Stimulated activated CD8-positive, alpha-beta memory T cell treated with anti-CD3 and anti-CD28 coated beads, Interleukin-4, amount 100 ng/mL, for 48 hours (primary cell): ENCODE measurements at regions not wholly inside any gene's neighbourhood (a gene's known extent, or its start where the extent isn't known, plus 50 kb on each side); places are given as distances from the start of the nearest gene placed in this dataset.

Experiments used
- DNase-seq: peaks from one replicate; pipeline ENCODE4 v3.0.0-alpha.2; 2020

DNA sequence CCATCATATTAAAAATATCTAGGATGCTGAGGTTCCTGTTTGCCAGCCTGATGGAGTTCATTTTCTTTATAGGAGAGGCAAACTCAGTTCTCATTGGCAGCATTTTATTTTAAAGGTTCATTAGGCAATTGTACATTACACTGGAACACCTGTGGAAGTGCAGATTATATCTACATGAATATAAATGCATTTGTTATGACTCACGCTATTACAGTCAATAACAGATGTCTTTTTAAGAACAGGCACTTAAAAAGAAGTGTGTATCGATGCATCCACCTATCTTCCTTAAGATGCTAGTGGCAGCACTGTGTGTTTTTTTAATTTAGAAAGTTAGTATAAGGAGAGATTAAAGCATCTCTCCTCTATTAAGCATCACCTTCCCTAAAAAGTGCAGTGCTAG, 276.5 kb downstream of the PRDM2 start:
- DNase-seq = no peak

DNA sequence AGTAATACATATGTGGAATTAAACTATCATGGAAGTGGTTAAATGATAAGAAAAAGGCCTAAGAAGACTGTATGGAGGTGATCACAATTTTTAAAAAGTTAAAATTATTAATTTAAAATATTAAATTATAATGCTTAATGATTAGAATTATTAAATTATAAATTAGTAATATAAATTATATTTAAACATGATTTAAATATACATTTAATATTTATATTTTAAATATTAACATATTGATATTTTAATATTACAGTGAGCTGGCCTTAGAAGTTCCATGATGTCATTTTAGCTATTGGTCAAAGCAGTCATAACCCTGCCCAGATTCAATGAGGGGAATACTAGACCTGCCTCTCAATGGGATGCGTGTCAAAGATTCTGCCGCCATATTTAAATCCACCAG, 281.2 kb downstream of the PRDM2 start:
- DNase-seq = no peak

DNA sequence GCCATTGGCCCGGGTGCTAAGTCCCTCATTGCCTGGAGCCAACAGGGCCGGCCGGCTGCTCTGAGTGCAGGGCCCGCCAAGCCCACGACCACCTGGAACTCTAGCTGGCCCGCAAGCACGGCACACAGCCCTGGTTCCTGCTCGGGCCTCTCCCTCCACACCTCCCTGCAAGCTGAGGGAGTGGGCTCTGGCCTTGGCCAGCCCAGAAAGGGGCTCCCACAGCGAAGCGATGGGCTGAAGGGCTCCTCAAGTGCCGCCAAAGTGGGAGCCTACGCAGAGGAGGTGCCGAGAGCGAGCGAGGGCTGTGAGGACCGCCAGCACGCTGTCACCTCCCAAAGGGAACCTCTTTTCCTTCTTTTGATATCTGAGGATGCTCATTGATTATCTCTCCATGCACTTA, 283.4 kb downstream of the PRDM2 start:
- DNase-seq = no peak

DNA sequence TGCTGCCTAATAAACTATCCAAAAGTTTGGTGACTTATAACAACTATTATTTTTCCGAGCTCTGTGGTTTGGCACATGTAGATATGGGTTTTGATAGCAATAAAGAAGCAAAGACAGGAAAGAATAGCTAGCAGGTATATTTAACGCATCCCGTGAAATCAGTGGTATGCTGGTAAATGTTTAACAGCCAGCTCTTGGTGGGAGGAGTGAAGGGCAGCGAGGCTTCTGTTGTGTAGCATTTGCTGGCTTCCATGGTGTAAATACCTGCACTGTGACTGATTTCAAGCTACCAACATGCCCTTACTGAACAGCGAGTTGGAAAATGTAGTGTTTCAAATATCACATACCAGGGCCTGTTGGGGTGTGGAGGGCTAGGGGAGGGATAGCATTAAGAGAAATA, 291.0 kb downstream of the PRDM2 start:
- DNase-seq = no peak

DNA sequence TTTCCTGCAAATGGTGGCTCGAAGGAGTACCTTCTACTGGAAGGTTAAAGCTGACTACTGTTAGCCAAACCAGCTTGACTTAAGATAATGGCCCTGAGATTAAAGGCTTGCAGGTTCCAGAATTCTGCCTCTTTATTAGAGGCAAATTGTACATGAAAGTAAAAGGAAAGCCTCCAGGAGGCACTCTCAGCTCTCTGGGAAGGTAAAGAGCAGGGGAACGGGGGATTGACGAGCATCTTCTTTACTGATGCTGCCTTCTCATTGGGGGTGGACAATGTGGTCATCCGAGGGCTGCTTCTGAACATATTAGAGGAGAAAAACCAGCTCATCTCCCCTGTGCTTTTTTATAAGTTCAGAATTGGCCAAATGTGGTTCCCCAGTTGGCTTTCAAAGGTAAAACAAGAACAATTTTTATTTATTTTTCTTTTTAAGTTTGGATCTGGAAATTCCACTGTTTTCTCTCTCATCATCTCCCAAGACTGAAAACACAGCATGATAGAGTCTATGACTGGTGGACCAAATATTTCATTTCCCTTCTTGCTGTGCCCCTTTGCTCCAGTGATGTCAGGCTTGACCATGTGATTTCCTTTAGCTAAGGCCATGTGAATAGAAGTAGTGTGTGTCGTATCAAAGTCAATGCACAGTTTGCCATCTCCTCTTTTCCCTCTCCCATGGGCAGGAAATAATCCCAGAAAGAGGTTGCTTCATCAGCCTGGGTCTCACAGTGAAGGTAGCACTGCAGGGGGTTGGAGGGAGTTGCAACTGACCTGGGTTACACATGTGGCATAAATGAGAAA, 292.7 kb downstream of the PRDM2 start:
- DNase-seq = no peak

DNA sequence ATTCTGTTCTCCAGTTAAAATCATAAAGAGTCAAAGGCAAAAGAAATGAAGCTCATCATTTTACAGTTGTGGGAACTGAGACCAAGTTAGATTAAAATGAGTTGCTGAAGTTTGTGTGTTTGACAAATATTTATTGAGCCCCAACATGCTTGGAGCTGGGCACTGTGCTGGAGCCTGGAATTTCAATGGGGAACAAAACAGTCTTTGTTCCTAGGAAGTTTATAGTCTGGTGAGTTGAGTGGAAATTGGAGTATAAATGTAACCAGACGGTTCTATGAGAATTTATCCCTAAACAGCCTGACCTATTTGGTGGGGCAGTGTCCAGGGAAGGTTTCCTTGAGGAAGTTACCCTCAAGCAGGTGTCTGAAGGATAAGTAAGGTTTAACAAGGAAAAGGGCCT, 294.4 kb downstream of the PRDM2 start:
- no peak for DNase-seq

DNA sequence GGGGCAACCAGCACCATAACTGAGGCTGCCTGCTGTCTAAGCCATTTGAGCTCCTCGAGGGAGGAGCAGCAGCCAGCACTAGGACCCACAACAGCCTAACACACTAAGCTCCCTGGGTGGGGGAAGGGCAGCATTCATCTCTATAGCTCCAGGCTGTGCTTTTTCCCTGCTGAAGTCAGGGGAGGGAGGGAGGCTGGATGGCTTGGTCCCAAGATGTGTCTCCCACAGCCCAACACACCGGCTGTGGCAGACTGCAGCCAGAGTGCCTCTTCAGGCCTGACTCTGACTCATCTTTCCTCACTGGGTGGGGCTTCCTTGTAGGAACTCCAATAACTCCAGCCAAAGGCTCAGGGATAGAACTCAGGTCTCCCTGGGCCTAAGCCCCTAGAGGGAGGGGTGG, 296.3 kb downstream of the PRDM2 start:
- no peak for DNase-seq

DNA sequence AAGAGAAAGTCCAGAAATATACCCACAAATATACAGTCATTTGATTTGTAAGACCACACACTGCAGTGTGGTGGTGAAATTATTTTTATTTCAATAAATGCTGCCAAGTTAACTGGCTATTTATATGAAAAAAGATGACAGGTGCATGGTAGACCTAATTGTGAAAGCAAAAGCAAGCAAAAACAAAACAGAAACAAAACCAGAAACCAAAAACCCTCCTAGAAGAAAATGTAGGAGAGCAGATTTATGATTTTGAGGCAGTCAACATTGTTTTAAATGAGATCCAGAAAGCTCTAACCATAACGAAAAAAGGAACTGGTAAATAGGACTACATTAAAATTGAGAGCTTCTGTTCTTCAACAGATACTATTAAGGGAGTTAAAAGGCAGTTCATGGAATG, 303.6 kb downstream of the PRDM2 start:
- DNase-seq = no peak

DNA sequence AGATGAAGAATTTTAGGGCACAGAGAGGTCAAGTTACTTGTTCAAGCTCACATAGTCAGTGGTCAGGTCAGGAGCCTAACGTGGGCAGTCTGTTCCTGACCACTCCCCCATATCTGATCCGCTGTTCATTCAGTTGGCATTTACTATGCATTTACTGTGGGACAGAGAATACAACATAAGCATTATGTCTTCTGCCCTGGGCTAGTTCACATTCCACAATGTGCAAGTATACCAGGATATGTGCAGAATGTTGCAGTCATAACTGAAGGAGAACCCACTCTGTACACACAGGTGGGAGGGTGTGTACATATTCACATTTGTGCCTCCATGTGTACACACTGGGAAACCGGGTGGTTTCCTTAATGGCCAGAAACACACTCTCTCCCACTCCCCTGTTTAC, 309.6 kb downstream of the PRDM2 start:
- DNase-seq = no peak

DNA sequence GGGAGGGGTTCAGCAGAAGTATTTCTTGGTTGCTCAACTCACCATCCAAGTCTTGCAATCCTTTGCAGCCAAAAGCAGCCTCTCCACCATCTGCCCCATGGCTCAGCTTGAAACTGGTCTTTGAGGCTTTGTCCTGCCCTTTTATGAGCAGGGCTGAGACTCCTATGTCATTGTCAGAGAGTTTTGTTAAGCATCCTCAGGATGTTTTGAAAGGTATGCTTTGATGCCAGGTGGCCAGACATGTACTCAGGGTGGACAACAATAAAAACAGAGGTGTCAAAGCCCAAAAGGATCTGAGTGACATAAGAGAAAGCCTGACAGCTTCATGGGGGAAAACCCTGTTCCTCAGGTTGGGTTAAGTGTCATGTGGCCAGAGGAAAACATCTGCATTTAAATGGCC, 310.5 kb downstream of the PRDM2 start:
- DNase-seq = no peak

DNA sequence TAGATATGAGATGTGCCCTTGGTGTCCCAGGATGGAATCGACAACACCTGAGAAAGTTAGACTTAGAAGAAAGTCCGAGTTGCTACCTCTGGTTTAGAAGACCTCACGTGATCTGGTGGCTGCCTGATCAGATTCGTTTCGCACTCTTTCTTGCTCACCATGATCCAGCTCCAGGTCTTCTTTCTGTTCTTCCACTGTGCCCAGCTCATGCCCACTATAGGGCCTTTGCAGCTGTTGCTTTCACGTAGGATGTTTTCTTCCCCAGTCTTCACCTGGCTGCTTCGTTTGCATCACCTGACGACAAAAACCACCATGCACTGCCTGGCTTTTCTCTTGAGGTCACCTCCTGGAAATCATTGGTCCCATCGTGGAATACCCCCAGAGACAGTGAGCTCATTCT, 311.1 kb downstream of the PRDM2 start:
- no peak for DNase-seq

DNA sequence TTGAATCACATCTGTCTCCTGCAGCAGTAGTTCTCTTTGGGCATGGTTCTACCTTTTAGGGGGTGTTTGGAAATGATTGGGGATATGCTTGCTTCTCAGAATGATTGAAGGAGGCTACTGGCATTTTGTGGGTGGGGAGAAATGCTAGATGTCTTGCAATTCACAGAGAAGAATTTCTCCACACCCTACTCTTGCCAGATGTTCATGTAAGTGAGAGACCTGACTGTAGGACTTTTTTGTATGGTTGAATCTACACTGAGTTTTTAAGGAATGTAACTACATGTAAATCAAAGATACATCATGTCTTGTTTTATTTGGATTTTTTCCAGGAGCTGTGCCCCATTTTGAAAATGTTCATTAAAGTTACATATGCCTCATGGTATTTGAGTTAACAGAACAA, 311.9 kb downstream of the PRDM2 start:
- DNase-seq = no peak

DNA sequence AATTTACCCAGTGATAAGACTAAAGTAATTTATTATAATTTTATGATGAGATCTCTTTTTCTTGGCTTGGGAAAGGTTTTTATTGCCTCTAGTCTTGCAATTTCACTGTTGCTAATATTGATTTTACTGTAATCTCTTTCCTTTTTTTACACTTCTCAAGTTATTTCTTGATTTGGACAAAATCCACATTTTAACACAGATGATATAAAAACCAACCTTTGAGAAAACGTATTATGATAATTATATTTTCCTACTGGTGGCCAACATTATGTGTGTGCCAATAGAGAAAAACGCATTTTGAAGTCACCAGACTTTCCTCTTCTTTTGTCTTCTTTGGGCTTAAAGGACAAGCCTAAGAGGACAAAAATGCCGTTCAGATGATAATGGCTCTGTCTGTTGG, 314.9 kb downstream of the PRDM2 start:
- DNase-seq = no peak

DNA sequence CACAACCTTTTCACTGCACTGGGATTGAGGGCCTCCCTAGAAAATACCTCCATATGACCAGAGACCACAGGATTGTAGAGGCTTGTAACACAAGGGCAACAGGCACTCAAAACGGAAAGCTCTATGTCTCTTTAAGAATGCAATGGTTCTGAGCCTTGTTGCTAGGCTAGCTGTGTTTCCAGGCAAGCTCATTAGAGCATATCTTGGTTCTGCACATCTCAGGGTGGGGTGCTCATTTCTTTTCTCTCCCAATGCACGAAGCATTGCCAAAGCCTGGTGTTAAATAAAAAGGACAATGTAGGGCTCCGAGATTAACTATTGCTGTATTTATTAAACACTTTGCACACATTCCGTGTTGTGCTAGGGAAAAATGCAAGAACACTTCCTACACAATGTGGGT, 315.9 kb downstream of the PRDM2 start:
- DNase-seq = no peak

DNA sequence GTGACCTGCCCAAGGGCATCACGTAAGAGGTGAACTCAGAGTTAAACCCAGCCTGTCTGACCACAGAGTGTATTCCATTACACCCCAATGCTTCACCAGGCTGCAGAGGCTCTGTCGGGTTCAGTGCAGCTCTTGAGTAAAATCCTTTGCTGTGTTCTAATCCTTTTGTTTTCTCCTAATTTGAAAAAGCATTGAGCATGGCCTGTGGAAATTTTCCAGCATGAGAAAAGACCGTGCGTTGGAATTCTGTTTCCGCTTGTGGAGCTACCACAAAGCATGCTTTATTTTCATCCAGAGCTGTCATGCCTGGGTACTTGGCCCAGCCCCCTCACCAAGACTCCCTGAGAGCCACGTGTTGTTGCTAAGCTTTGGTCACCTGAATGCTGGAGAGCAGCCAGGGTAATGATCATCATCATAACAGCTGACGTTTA, 317.6 kb downstream of the PRDM2 start:
- no peak for DNase-seq

DNA sequence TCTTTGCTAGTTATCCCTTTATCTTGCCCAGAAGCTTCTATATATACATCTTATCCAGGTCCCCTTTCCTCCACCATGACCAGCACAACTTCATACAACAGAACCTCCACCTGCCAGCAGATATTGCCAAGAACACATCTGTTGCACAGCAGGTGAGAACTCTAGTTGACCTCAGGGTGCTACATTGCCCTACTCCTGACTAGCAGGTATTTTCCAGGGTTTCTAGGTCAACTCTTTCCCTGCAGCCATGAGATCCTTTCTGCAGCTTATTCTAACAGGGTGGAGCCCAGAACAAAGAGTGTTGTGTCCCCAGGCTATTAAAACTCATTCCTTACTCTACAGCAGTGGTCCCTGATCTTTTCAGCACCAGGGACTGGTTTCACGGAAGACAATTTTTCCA, 319.5 kb downstream of the PRDM2 start:
- no peak for DNase-seq

DNA sequence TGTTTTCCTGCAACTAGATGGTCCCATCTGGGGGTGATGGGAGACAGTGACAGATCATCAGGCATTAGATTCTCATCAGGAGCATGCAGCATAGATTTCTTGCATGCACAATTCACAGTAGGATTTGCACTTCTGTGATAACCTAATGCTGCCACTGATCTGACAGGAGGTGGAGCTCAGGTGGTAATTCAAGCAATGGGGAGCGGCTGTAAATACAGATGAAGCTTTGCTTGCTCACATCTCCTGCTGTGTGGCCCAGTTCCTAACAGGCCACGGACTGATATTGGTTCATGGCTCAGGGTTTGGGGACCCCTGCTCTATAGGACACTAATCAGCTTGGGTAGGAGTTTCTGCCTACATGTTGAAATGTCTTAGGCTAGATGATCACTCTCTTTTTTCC, 320.0 kb downstream of the PRDM2 start:
- no peak for DNase-seq

DNA sequence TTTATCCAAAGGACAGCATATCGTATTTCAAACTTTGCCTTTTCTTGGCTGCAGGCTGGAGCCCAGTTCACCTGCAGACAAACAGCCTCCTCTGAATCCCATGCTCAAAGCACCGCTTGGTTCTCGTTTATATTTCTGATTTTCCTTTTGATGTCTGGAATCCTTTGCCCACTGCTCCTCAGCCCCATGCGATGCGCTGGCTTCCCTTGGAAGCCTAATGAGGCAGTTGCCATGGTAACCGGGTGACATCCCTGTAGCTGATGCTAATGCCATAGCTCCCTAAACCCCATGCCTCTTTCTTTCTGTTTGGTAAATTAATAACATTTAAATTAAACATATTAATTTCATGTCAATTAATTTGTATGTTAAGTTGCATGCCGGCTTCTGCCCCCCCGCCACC, 327.1 kb downstream of the PRDM2 start:
- no peak for DNase-seq

DNA sequence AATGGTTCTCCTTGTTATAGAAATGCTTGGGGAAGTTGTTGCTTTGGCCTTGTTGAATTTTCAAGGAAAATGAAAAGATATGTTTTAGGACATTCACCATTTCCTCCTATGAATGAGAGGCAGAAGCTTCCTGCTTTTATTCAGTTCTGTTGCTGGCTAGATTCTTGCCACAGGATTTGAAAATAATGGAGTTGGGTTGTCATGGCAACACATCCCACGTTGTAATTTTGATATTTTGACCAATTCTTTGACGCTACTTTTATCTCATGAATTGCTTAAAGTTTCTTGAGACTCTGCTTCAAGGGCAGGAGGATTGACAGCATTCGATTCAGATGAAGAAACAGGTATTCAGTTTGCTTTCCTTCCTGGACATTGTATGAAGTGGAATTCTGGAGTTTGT, 331.5 kb downstream of the PRDM2 start:
- DNase-seq = no peak

DNA sequence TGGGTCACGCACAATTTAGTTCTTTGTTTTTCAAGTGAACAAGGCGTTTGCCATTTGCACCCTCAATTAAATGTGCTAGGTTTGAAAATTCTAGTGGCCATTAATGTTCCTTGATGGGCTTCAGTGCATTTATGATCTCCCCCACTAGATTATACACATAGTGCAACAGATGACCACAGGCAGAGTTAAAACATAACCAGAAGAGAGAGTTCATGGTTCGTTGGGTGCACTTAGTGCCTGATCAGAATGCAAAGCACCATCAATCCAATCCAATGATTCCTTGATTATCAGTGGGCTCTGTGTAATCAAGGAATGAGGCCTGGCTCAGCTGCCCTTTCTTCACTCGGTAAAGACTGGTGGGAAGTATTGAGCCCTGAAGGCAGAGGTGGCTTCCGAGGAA, 334.5 kb downstream of the PRDM2 start:
- DNase-seq = no peak

DNA sequence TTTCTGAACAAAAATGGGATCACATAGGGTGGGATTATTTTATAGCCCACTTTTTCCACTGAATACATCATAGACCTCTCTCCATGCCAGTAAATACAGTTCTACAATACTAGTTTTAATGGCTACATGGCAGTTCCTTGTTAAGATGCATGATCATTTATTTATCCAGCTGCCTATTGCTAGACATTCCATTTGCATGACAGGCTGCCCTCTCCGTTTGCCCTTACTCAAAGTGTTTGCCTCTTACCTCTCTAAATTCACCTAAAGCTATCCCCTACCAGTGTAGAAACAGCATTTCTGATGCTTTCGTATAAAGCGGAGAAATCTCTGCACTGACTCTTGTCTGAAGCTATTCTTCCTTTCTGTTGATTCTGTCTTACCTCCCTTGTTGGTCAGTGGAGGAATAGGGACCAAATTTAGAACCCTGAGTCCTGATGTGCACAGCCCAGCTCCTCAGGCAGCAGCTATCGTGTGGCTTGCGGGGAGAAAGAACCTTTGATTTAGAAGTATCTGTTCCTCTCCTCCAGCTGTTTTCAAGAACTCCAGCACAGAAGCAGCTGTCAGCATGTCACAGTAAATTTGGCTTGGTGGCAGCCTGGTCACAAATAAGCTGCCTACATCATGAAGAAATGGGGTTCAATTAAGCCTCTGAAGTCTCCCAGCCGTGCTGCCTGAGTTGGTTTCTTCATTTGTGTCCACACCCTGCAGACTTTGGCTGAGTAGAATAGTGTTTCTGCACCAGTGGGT, 337.3 kb downstream of the PRDM2 start:
- no peak for DNase-seq

DNA sequence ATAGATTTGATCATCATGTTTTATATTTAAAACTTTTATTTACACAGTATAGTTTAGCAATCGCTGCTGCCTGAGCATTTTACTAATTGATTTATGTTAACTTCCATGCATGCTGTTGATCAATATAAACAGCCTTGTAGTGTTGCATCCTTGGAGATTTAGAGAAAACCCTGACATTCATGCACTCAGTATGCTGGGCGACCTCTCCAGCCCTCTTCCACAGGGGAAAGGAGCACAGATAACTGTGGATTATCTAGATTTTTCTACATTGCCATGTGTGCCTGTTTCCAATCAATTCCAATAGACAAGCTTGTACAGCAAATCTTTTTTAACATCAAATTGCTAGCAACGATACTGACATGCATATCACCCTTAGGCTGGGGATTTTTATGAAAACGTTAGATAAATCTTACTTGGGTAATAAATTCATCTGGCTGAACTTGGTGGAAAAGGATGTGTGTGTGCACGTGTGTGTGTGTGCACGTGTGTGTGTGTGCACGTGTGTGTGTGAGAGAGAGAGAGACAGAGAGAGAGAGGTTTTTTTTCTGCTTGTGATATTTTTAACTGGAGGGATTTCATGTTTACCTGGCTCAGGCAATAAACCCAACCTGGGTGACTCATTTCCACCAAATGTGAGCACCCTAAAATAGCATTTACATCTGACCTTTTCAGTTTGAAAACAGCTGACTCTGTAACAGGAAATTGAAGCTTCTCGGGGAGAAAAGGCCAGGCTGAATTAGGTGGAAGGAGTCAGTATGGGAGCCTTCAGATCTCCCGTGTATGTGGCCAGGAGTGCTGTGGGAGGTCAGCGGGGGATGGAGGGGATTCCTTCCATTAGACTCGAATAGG, 339.8 kb downstream of the PRDM2 start:
- DNase-seq = no peak

DNA sequence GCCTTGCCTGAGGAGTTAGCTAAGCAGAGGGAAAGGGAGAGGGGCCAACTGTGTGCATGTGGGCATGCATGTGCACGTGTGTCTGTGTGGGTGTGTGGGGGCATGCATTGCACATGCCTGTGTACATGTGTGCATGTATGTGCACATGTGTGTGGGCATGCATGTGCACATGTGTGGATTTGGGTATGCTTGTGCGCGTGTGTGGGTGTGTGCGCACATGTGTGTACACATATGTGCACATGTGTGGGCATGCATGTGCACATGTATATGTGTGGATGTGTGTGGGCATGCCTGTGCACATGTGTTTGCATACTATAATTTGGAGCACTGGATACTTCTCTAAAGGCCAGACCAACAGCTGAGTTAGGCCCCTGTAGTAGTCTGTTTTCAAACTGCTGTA, 350.0 kb downstream of the PRDM2 start:
- no peak for DNase-seq
